ENCODE measurements at regions not wholly inside any gene's neighbourhood (a gene's known extent, or its start where the extent isn't known, plus 50 kb on each side); places are given as distances from the start of the nearest gene placed in this dataset.
"Not testable (repeated sequence)": the region's sequence is repeated elsewhere in the genome, so short reads cannot be mapped to it uniquely, and the experiment has no call there.

DNA sequence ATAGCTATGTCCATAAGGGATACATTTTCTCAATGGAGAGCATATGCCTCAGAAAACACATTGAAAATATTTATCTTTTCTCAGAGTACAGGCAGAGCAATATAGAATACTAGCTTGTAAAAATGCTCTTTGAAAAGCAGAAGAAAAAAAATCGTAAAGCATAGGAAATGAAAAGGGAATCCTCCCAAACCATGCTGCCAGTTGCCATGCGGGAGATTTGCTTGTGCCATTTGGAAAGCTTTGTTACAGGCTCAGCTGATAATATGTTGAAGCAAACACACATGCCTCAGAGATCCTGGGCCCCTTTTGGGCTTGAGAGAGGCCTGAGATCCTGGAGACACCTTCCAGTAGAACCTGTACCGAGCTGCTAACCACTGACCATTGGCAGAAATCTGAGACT, 697.1 kb downstream of the BCL11A start:
- DNase-seq, result no peak

DNA sequence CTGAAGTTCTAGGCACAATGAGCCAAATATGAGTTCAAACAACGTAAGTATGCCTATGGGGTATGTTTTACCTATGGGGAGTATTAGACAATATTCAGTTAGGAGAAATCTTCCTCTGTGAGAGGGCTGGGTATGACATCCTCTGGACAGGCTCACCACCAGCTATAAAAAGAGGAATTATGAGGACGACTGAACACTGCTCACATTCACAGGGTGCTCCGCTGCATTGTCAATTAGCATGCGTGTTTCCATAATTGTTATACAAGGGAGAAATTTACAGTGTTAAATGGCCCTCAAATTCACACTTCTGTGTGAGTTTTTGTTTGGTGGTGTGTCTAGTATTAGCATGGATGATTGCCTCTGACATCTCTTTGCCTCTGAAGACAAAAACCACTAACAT, 700.4 kb downstream of the BCL11A start:
- no peak for DNase-seq

- no peak for DNase-seq
Observed at GRCh38 chr2:59851836-59852475, 701.5 kb downstream of the BCL11A start.

- no peak for DNase-seq
Observed at GRCh38 chr2:59850554-59850953, 702.9 kb downstream of the BCL11A start.

GRCh38 chr2:59833941-59834340, 719.5 kb downstream of the BCL11A start:
- no peak for DNase-seq

DNA sequence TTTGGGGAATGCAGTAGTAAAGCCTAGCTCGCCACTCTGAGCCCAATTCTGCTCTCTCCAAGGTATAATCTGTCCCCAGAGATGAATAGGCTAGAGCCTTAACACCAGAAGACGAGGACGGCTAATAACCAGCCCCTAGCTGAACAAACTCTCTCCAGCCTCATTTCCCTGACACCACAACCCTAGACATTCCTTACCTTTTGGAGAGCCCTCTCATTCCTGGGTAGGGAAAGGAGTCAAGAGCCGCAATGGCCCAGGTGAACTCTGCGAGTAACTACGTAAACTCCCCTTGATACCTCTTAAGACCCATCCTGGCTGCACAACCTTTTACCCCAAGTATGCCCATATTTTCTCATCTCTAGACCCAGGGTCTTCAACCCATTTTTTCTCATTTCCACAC, 722.9 kb downstream of the BCL11A start:
- no peak for DNase-seq

DNA sequence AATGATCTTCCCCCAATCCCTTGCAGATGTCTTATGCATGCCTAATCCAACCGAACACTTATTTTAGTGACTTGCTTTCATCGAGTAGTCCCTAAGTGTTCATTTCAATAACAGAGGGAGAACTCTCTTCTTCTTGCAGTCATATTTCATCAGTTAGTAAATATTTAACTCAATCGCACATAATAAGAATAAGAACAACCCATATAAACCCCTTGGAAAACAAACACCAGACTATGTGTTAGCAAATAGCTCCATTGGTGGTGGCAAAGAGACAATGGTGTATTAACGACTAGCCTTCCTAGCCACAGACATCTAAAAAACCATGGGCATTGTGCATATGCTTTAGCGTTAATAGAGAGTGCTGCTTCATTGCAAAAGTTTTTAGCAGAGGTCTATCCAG, 725.8 kb downstream of the BCL11A start:
- no peak for DNase-seq

DNA sequence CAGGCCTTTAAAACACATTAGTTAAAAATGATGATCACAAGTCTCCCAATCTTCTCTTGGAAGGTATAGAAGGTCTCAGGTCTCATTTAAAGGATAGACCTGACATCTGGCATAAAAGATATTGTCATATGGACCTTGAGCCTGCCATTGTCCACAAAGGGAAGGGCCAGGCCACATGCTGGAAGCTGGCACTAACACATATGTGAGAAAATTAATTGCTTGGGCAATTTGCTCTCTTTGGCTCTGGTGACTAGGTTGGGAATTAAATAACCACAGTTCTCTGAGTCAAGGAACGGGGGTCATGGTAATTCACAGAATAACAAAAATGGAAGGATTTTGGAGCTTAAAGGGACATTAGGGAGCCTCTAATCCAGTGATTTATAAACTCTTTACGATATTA, 727.3 kb downstream of the BCL11A start:
- DNase-seq, result no peak

- DNase-seq, result peak; percentile 59
Observed at GRCh38 chr2:59824314-59824713, 729.1 kb downstream of the BCL11A start.

DNA sequence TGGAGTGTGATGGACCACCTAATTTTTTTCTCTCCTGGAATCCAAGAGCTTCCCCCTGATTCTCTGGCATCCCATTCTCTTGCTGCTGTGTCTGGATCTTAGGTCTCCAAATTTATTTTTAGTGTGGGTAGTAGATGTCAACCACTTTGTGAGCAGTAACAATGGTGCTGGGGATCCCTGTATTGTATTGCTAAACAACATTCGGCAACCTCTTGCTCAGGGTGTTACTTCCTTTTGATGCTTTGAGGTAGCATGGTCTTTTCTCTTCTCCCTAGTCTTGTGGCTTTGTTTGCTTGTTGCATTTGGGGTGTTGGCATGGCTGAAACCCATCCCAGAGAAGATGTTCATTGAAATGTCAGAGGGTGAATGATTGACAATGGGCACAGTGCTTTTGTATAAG, 737.4 kb downstream of the BCL11A start:
- no peak for DNase-seq

GRCh38 chr2:59810283-59810682, 743.2 kb downstream of the BCL11A start:
- not testable (repeated sequence) for DNase-seq

DNA sequence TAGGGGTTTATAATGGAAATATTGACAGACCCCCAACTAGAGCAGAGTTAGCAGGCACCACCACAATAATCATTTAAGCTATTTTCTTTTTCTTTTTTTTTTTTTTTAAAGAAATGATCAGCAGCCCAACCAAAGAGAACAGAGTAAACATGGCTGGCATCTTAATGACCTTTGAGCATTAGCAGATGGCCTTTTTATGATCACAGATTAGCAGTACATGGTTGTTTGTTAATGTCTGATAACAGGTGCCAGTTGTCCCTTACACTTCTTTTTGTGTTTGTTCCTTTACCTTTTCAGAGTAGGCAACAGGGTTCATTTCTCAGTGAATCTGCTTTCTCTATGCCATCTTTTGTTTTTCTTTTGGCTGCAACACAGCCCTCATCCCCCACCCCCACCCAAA, 747.0 kb downstream of the BCL11A start:
- DNase-seq, result peak; percentile 83

- peak; percentile 13 for DNase-seq
Observed at GRCh38 chr2:59804732-59805131, 748.7 kb downstream of the BCL11A start.

DNA sequence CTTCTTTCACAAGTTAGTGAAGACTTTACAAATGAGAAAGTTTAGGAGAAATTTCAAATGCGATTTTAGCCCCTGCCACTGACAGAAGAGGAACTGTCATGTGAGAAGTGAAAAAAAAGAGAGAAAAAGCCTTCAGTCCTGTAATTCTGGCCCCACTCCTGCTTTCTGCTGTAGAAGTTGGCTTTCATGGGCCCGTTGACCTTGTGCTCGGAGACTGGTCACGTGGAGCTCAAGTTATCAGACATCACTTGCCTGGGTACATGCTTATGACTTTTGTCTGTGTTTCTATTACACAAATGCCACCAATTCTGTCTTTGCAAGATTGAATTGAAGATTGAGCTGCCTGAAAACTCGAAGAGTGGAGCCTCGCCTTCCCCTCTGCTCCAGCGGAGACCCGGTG, 749.9 kb downstream of the BCL11A start:
- DNase-seq, result no peak

DNA sequence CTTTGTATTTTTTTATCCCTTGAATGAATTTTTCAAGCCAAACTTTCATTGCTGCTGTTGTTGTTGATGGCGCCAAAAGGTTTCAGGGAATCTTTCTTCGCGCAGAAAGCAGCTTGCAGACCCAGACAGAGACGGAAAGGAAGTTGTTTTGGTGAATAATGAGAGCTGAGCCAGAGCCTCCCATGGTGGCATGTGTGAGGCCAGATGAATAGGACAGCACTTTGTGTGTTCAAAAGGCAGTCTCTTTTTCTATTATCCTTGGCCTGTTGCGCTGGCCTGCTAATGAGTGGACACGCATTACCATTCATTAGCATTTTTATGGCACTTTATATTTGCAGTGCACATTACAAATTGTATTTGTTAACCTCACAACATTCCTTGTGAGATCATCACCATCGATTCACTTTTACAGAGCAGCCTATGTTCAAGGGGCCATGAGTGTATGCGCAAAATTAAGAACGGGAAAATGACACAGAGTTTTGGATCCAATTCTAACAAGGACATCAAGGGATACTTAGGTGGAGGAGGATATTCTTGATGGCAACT, 754.7 kb downstream of the BCL11A start:
- no peak for DNase-seq

- no peak for DNase-seq
Observed at GRCh38 chr2:59791004-59791618, 762.3 kb downstream of the BCL11A start.

DNA sequence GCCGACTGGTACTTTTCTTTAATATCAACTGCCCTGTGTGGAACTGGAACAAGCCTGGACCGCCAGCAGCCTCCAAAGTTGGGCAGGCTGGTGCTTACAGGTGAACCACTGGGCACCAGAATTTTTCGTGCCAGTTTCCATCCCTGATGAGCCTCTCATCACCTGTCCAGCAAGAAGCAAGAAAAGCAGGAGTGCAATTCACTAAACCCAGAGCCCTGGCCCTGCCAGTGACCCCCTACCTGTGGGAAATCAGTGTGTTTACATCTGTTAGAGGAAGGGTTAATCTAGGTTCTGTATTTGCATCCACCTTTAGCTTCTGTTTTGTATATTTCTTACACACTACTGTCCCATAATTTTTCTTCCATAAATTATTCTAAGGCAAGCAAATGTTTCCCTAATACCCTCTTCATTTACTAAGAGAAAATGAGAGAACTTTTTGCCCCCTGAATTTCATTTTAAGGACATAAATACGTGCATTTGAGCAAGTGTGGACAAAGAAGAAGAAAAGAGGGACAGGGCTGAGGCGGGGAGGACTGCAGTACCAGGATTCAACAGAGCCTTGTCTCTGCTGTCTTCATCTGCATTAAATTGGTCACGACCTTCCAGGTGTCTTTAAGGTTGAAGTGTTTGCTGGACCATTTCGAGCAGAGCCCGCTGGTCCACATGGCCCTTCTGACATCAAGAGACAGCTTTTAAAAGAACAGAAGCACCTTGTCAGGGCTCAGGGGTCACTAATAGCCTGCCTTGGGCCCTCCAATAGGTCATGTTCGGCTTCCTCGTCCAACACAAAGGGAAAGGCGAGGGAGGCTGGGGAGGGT, 763.1 kb downstream of the BCL11A start:
- DNase-seq, result no peak

GRCh38 chr2:59789523-59789922, 763.9 kb downstream of the BCL11A start:
- no peak for DNase-seq

- DNase-seq, result no peak
Observed at GRCh38 chr2:59787095-59787494, 766.4 kb downstream of the BCL11A start.

DNA sequence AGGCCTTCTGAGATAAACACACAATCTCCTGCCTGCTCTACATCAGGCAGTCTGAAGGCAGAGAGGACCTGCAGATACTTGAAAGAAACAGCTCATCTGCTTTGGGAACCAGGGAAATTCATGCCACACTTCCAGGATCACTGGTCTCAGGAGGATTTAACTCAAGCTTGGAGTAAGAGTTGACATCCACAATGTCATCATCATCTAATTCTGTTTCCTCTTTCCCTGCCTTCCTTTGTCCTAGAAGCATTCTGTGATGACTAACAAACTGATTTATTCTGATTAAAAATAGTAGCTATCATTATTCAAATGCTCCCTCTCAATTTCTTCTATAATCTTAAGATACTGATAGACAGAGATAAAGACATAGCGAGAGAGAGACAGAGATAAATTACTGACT, 766.8 kb downstream of the BCL11A start:
- DNase-seq, result no peak

- no peak for DNase-seq
Observed at GRCh38 chr2:59779571-59779970, 773.9 kb downstream of the BCL11A start.

DNA sequence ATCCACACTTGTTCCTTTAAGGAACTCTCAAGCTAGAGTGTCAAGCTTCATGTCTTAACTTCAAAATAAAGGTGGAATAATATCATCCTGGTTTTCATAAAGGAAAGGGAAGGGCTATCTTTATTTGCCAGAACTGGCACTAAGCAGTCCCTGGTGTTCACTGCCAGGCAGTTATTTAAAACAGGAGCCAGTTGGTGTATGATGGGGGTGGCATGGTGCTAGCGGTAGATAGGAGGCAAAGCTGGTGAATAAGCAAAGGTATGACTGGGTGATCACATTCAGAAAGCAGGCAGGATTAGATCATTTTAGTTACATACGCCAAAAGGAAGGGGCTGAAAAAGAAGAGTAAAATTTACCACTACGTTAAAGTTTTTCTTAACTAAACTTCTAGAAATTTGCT, 776.3 kb downstream of the BCL11A start:
- no peak for DNase-seq

- DNase-seq, result no peak
Observed at GRCh38 chr2:59776726-59777008, 776.8 kb downstream of the BCL11A start.

- no peak for DNase-seq
Observed at GRCh38 chr2:59774821-59775433, 778.5 kb downstream of the BCL11A start.

Data from DMS153 (cell line).